ENCODE measurements at regions not wholly inside any gene's neighbourhood (a gene's known extent, or its start where the extent isn't known, plus 50 kb on each side); places are given as distances from the start of the nearest gene placed in this dataset.
"Not testable (repeated sequence)": the region's sequence is repeated elsewhere in the genome, so short reads cannot be mapped to it uniquely, and the experiment has no call there.

GRCh38 chr18:30616414-30616813, 426.1 kb downstream of the DSC3 start:
- no peaks in the 10 kb centered on the region for H3K9me3 ChIP-seq
- no peaks in the 10 kb centered on the region for H3K36me3 ChIP-seq
- H3K27me3 ChIP-seq (ENCODE audit: low read depth), result no peaks in the 10 kb centered on the region
- H3K27ac ChIP-seq, result no peak overlapping the region
- no peak for DNase-seq
- intact Hi-C loops (cut with DNase I), result no loop called here
- no peaks in the 10 kb centered on the region for H3K4me1 ChIP-seq
- no peak for TF ChIP-seq CTCF (IDR thresholded peaks at IDR 0.05)
- no peak for ATAC-seq
- no peak overlapping the region for H3K4me3 ChIP-seq

GRCh38 chr18:30613467-30613801, 429.1 kb downstream of the DSC3 start:
- Histone ChIP-seq H3K27ac (no peak overlapping the region), H3K27me3 (ENCODE audit: low read depth) (no peaks in the 10 kb centered on the region), H3K36me3 (no peaks in the 10 kb centered on the region), H3K4me1 (no peaks in the 10 kb centered on the region), H3K4me3 (no peak overlapping the region), H3K9me3 (no peaks in the 10 kb centered on the region)
- intact Hi-C loops (cut with DNase I), result no loop called here
- DNase-seq, result no peak
- ATAC-seq, result no peak
- TF ChIP-seq CTCF (IDR thresholded peaks at IDR 0.05), result no peak

GRCh38 chr18:30601541-30601940, 441.0 kb downstream of the DSC3 start:
- H3K4me1 ChIP-seq, result no peaks in the 10 kb centered on the region
- no peak for DNase-seq
- H3K27me3 ChIP-seq (ENCODE audit: low read depth), result no peaks in the 10 kb centered on the region
- H3K27ac ChIP-seq, result no peak overlapping the region
- H3K9me3 ChIP-seq, result no peaks in the 10 kb centered on the region
- intact Hi-C loops (cut with DNase I), result no loop called here
- no peak for ATAC-seq
- no peak overlapping the region for H3K4me3 ChIP-seq
- TF ChIP-seq CTCF (IDR thresholded peaks at IDR 0.05), result no peak
- no peaks in the 10 kb centered on the region for H3K36me3 ChIP-seq

- H3K36me3 ChIP-seq, result no peaks in the 10 kb centered on the region
- no peaks in the 10 kb centered on the region for H3K9me3 ChIP-seq
Observed at GRCh38 chr18:30597202-30597601, 445.3 kb downstream of the DSC3 start.

GRCh38 chr18:30596635-30597034, 445.9 kb downstream of the DSC3 start:
- Histone ChIP-seq H3K4me3 (no peak overlapping the region), H3K27me3 (ENCODE audit: low read depth) (no peaks in the 10 kb centered on the region), H3K36me3 (no peaks in the 10 kb centered on the region), H3K4me1 (no peaks in the 10 kb centered on the region), H3K27ac (no peak overlapping the region), H3K9me3 (no peaks in the 10 kb centered on the region)
- no peak for TF ChIP-seq CTCF (IDR thresholded peaks at IDR 0.05)
- intact Hi-C loops (cut with DNase I), result no loop called here
- DNase-seq, result no peak
- ATAC-seq, result no peak

More at GRCh38 chr18:30597202-30597601, 445.3 kb downstream of the DSC3 start:
- H3K27me3 ChIP-seq (ENCODE audit: low read depth), result no peaks in the 10 kb centered on the region
- no peak for TF ChIP-seq CTCF (IDR thresholded peaks at IDR 0.05)
- intact Hi-C loops (cut with DNase I), result no loop called here
- H3K27ac ChIP-seq, result no peak overlapping the region
- no peak for ATAC-seq
- DNase-seq, result no peak
- H3K4me3 ChIP-seq, result no peak overlapping the region
- no peaks in the 10 kb centered on the region for H3K4me1 ChIP-seq

GRCh38 chr18:30595942-30596341, 446.6 kb downstream of the DSC3 start:
- H3K27ac ChIP-seq, result no peak overlapping the region
- no peaks in the 10 kb centered on the region for H3K36me3 ChIP-seq
- H3K27me3 ChIP-seq (ENCODE audit: low read depth), result no peaks in the 10 kb centered on the region
- no peak overlapping the region for H3K4me3 ChIP-seq
- ATAC-seq, result no peak
- no peaks in the 10 kb centered on the region for H3K4me1 ChIP-seq
- intact Hi-C loops (cut with DNase I), result no loop called here
- DNase-seq, result no peak
- H3K9me3 ChIP-seq, result no peaks in the 10 kb centered on the region
- no peak for TF ChIP-seq CTCF (IDR thresholded peaks at IDR 0.05)

GRCh38 chr18:30594911-30595310, 447.6 kb downstream of the DSC3 start:
- H3K4me1 ChIP-seq; intact Hi-C loops (cut with DNase I); DNase-seq; H3K4me3 ChIP-seq; H3K9me3 ChIP-seq; H3K27me3 ChIP-seq (ENCODE audit: low read depth); H3K36me3 ChIP-seq; ATAC-seq; H3K27ac ChIP-seq: not testable (repeated sequence)

All from lower lobe of right lung (tissue), 2 donors.